ENCODE measurements at regions not wholly inside any gene's neighbourhood (a gene's known extent, or its start where the extent isn't known, plus 50 kb on each side); places are given as distances from the start of the nearest gene placed in this dataset.

DNA sequence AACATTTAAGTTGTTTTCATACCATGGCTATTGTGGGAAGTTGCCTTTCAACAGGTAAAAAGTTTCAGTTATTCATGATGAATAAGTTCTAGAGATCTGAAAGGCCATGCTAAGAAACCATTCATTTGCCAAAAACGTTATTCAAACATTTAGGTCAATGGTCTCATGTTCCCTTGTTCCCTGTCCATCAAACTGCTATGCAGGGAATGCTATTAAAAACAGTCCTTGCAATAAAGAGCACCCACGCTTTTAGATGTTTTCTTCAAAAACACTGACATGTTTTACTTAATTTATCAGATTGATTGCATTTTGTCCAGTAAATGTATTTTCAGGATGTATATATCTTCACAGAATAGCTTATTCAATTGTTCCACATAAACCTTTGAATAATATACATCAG is 573.2 kb upstream of the PCDH20 start:
- Histone ChIP-seq H3K9me3 (ENCODE audit: control insufficient read depth in 4 of 4, low read length in 3 of 4) (no peaks in the 10 kb centered on the region), H3K27ac (ENCODE audit: low read depth in 1 of 2, low read length in 2 of 2) (no peak overlapping the region), H3K9ac (ENCODE audit: low read depth in 1 of 2, low read length in 2 of 2) (no peak overlapping the region), H3K27me3 (ENCODE audit: control insufficient read depth in 4 of 4, insufficient read depth in 4 of 4, low read length in 3 of 4) (no peaks in the 10 kb centered on the region), H3K36me3 (ENCODE audit: control insufficient read depth in 4 of 4, insufficient read depth in 3 of 4, low read depth in 1 of 4, low read length in 3 of 4) (no peaks in the 10 kb centered on the region), H3K4me1 (ENCODE audit: control insufficient read depth in 4 of 4, insufficient read depth in 4 of 4, low read length in 3 of 4) (no peaks in the 10 kb centered on the region), H3K4me3 (ENCODE audit: low read depth in 1 of 3, low read length in 3 of 3) (no peak overlapping the region)
- TF ChIP-seq TAF1 (conservative IDR thresholded peaks at IDR 0.05) (no peak), YY1 (IDR thresholded peaks at IDR 0.05) (no peak), GABPA (IDR thresholded peaks at IDR 0.05 in 1 of 2, conservative IDR thresholded peaks at IDR 0.05 in 1 of 2) (no peak), JUND (IDR thresholded peaks at IDR 0.05) (no peak), HNF4A (conservative IDR thresholded peaks at IDR 0.05) (no peak), RXRA (IDR thresholded peaks at IDR 0.05) (no peak)
- TF ChIP-seq, protein P1, sequence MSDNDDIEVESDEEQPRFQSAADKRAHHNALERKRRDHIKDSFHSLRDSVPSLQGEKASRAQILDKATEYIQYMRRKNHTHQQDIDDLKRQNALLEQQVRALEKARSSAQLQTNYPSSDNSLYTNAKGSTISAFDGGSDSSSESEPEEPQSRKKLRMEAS (IDR thresholded peaks at IDR 0.05): no peak
- TF ChIP-seq, protein P2, sequence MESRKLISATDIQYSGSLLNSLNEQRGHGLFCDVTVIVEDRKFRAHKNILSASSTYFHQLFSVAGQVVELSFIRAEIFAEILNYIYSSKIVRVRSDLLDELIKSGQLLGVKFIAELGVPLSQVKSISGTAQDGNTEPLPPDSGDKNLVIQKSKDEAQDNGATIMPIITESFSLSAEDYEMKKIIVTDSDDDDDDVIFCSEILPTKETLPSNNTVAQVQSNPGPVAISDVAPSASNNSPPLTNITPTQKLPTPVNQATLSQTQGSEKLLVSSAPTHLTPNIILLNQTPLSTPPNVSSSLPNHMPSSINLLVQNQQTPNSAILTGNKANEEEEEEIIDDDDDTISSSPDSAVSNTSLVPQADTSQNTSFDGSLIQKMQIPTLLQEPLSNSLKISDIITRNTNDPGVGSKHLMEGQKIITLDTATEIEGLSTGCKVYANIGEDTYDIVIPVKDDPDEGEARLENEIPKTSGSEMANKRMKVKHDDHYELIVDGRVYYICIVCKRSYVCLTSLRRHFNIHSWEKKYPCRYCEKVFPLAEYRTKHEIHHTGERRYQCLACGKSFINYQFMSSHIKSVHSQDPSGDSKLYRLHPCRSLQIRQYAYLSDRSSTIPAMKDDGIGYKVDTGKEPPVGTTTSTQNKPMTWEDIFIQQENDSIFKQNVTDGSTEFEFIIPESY (IDR thresholded peaks at IDR 0.05): no peak
- TF ChIP-seq, protein P3, sequence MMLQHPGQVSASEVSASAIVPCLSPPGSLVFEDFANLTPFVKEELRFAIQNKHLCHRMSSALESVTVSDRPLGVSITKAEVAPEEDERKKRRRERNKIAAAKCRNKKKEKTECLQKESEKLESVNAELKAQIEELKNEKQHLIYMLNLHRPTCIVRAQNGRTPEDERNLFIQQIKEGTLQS (IDR thresholded peaks at IDR 0.05): no peak
- 38% methylated on average over 2 of the region's 2 CpGs for WGBS
- no peak for DNase-seq (ENCODE audit: low spot score)

DNA sequence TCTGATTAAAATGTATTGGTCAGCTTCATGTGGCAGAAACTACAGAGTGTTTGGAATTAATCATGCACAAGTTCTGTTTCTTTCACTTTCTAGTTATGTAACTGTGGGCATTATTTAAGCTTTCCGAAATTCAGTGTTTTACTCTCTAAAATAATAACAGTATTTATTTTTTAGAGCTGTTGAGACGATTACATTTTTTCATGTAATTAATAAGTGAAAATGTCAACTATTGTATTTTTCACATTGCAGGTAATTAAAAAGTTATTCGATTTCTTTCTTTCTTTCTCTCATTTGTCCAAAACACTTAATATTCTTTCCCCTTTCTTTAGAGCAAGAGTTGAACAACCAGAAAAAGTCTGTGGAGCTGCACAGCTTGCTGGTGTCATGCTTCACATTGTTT is 559.4 kb upstream of the PCDH20 start:
- Histone ChIP-seq H3K9ac (ENCODE audit: low read depth in 1 of 2, low read length in 2 of 2) (no peak overlapping the region), H3K36me3 (ENCODE audit: control insufficient read depth in 4 of 4, insufficient read depth in 3 of 4, low read depth in 1 of 4, low read length in 3 of 4) (no peaks in the 10 kb centered on the region), H3K9me3 (ENCODE audit: control insufficient read depth in 4 of 4, low read length in 3 of 4) (peaks cover 0 to 3% (median under 1%) of the 10 kb centered on the region in 4 donors), H3K27me3 (ENCODE audit: control insufficient read depth in 4 of 4, insufficient read depth in 4 of 4, low read length in 3 of 4) (no peaks in the 10 kb centered on the region), H3K27ac (ENCODE audit: low read depth in 1 of 2, low read length in 2 of 2) (no peak overlapping the region), H3K4me3 (ENCODE audit: low read depth in 1 of 3, low read length in 3 of 3) (no peak overlapping the region), H3K4me1 (ENCODE audit: control insufficient read depth in 4 of 4, insufficient read depth in 4 of 4, low read length in 3 of 4) (no peaks in the 10 kb centered on the region)
- 69% methylated on average over 3 of the region's 3 CpGs for WGBS
- no peak for DNase-seq (ENCODE audit: low spot score)
- no peak for TF ChIP-seq GABPA (IDR thresholded peaks at IDR 0.05 in 1 of 2, conservative IDR thresholded peaks at IDR 0.05 in 1 of 2)
- no peak for TF ChIP-seq SP1 (IDR thresholded peaks at IDR 0.05)
- TF ChIP-seq TAF1 (conservative IDR thresholded peaks at IDR 0.05): no peak
- TF ChIP-seq EGR1 (IDR thresholded peaks at IDR 0.05; ENCODE audit: low read depth in 2 of 2): no peak

DNA sequence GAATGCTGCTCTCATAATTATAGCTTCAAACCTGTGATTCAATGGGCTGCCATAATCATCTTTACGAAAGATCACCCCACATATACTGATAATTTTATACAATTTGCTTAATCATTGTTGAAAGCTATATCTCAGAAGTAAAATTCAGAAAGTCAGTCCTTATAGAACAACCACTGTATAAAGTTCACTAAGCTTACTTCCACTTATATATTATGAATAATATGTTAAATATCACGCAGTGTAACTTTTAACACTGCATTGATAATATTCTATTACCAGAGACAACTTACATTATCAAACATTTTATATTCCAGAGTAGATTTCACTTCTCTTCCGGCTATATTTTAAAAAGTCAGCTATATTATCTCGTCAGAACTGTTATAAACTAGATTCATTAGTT is 550.1 kb upstream of the PCDH20 start:
- H3K27me3 ChIP-seq (ENCODE audit: control insufficient read depth in 4 of 4, insufficient read depth in 4 of 4, low read length in 3 of 4): no peaks in the 10 kb centered on the region
- no peak overlapping the region for H3K9ac ChIP-seq (ENCODE audit: low read depth in 1 of 2, low read length in 2 of 2)
- no peaks in the 10 kb centered on the region for H3K36me3 ChIP-seq (ENCODE audit: control insufficient read depth in 4 of 4, insufficient read depth in 3 of 4, low read depth in 1 of 4, low read length in 3 of 4)
- no peak overlapping the region for H3K27ac ChIP-seq (ENCODE audit: low read depth in 1 of 2, low read length in 2 of 2)
- WGBS: 83% methylated on average over 4 of the region's 4 CpGs
- no peak overlapping the region for H3K4me3 ChIP-seq (ENCODE audit: low read depth in 1 of 3, low read length in 3 of 3)
- no peaks in the 10 kb centered on the region for H3K4me1 ChIP-seq (ENCODE audit: control insufficient read depth in 4 of 4, insufficient read depth in 4 of 4, low read length in 3 of 4)
- DNase-seq (ENCODE audit: low spot score): no peak
- no peaks in the 10 kb centered on the region for H3K9me3 ChIP-seq (ENCODE audit: control insufficient read depth in 4 of 4, low read length in 3 of 4)
- TF ChIP-seq, protein P2 (IDR thresholded peaks at IDR 0.05): no peak
- TF ChIP-seq, protein P4, sequence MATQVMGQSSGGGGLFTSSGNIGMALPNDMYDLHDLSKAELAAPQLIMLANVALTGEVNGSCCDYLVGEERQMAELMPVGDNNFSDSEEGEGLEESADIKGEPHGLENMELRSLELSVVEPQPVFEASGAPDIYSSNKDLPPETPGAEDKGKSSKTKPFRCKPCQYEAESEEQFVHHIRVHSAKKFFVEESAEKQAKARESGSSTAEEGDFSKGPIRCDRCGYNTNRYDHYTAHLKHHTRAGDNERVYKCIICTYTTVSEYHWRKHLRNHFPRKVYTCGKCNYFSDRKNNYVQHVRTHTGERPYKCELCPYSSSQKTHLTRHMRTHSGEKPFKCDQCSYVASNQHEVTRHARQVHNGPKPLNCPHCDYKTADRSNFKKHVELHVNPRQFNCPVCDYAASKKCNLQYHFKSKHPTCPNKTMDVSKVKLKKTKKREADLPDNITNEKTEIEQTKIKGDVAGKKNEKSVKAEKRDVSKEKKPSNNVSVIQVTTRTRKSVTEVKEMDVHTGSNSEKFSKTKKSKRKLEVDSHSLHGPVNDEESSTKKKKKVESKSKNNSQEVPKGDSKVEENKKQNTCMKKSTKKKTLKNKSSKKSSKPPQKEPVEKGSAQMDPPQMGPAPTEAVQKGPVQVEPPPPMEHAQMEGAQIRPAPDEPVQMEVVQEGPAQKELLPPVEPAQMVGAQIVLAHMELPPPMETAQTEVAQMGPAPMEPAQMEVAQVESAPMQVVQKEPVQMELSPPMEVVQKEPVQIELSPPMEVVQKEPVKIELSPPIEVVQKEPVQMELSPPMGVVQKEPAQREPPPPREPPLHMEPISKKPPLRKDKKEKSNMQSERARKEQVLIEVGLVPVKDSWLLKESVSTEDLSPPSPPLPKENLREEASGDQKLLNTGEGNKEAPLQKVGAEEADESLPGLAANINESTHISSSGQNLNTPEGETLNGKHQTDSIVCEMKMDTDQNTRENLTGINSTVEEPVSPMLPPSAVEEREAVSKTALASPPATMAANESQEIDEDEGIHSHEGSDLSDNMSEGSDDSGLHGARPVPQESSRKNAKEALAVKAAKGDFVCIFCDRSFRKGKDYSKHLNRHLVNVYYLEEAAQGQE (IDR thresholded peaks at IDR 0.05): no peak
- no peak for TF ChIP-seq RAD21 (IDR thresholded peaks at IDR 0.05)
- TF ChIP-seq, protein P5, sequence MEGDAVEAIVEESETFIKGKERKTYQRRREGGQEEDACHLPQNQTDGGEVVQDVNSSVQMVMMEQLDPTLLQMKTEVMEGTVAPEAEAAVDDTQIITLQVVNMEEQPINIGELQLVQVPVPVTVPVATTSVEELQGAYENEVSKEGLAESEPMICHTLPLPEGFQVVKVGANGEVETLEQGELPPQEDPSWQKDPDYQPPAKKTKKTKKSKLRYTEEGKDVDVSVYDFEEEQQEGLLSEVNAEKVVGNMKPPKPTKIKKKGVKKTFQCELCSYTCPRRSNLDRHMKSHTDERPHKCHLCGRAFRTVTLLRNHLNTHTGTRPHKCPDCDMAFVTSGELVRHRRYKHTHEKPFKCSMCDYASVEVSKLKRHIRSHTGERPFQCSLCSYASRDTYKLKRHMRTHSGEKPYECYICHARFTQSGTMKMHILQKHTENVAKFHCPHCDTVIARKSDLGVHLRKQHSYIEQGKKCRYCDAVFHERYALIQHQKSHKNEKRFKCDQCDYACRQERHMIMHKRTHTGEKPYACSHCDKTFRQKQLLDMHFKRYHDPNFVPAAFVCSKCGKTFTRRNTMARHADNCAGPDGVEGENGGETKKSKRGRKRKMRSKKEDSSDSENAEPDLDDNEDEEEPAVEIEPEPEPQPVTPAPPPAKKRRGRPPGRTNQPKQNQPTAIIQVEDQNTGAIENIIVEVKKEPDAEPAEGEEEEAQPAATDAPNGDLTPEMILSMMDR (IDR thresholded peaks at IDR 0.05; ENCODE audit: low read depth, low read length, missing input control): no peak
- TF ChIP-seq SP1 (IDR thresholded peaks at IDR 0.05): no peak
- TF ChIP-seq JUND (IDR thresholded peaks at IDR 0.05): no peak
- no peak for TF ChIP-seq YY1 (IDR thresholded peaks at IDR 0.05)
- TF ChIP-seq GABPA (IDR thresholded peaks at IDR 0.05 in 1 of 2, conservative IDR thresholded peaks at IDR 0.05 in 1 of 2): no peak
- no peak for TF ChIP-seq RXRA (IDR thresholded peaks at IDR 0.05)
- no peak for TF ChIP-seq HNF4G (IDR thresholded peaks at IDR 0.05)
- TF ChIP-seq FOXA2 (IDR thresholded peaks at IDR 0.05): no peak
- TF ChIP-seq, protein P3 (IDR thresholded peaks at IDR 0.05): no peak
- no peak for TF ChIP-seq EGR1 (IDR thresholded peaks at IDR 0.05; ENCODE audit: low read depth in 2 of 2)
- TF ChIP-seq NR2F2 (IDR thresholded peaks at IDR 0.05): no peak
- TF ChIP-seq TAF1 (conservative IDR thresholded peaks at IDR 0.05): no peak

Data from liver (tissue), 8 donors.